Central memory CD4-positive, alpha-beta T cell (primary cell): ENCODE measurements at regions not wholly inside any gene's neighbourhood (a gene's known extent, or its start where the extent isn't known, plus 50 kb on each side); places are given as distances from the start of the nearest gene placed in this dataset.

ENCODE experiments used
- DNase-seq: peaks from one replicate; pipeline ENCODE4 v3.0.0; 2022

DNA sequence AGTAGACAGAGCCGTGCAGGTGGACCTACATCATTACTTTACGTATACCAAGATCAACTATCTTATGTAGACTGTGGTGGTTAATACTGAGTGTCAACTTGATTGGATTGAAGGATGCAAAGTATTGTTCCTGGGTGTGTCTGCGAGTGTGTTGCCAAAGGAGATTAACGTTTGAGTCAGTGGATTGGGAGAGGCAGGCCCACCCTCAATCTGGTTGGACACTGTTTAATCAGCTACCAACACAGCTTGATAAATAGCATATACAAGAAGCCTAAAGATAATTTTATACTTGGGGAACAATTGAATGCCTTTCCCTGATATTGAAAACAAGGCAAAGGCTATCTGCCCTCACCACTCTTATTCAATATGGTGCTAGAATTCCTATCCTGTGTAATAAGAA lies 604.2 kb upstream of the ZEB2 start:
- no peak for DNase-seq

DNA sequence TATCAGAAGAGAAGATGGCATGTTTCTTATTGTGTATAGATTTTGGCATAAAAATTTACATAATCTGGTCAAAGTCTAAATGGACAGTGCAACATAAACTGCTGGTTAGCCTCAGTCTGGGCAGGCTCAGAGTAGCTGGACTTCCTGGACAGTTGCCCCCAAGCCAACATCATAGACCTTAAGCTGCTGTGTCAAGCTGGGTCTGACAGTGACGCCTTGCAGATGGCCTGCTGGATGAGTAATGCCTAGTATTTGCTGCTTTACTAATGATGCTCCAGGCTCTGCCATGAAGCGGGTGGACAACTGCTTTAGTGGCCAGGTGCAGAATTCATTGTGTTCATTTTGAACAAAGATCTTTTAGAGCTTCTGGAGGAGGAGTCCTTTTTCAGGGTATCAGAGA lies 603.7 kb upstream of the ZEB2 start:
- no peak for DNase-seq

DNA sequence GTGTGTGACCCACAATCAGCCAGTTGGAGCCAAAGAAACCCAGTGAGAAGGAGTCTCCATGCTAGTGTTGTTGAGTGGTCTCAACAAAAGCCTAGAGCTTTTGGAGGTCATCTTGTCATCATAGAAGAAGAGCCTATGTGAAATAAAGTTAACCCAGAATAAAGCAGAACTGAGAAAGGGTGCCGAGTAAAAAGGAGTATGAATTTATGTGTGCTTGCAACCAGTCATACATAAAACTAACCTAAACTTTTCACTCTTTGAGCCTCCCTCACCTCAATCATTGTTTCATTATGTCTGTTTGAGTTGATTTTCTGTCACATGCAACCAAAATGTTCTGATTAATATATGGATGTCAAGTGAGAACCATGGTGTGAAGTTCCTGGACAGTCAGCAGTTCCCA lies 599.3 kb upstream of the ZEB2 start:
- DNase-seq: no peak

DNA sequence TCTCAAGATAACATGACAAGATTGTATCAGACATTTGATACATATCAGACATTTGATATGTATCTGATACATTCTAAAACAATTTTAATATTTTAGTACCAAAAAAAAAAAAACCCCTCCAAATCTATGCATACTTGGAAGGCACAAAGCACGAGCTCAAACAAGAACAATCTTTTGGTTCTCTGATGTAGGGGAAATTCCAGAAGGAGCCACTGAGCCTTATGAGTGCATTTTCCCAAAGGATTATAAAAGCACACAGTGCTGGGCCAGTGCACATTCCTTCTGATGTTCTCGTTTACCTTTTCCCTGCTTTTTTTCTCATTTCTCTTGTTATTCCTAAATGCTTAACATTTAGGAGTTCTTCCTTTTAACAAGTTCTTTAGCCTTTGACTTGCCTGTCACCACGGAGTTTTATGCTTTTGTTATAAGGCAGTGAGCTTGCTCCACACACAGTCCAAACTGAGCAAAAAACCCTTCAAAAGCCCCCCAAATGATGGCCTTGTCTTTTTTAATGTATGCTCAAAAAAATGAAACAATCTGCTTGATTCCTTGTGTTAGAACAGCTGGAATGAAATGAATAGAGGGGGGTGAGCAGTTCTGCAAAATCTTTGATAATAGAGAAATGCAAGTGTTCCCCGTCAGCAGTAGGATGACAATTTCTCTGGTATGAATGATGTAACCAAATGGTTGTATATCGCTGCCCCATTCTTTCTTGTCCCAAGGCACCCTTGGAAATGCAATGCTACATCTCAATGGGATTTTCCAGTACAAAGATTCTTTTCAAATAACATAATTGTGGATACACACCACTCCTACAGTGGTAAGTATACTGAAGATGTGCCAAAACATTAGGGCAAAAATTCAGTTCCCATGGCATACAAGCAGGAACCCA lies 597.2 kb upstream of the ZEB2 start:
- no peak for DNase-seq

DNA sequence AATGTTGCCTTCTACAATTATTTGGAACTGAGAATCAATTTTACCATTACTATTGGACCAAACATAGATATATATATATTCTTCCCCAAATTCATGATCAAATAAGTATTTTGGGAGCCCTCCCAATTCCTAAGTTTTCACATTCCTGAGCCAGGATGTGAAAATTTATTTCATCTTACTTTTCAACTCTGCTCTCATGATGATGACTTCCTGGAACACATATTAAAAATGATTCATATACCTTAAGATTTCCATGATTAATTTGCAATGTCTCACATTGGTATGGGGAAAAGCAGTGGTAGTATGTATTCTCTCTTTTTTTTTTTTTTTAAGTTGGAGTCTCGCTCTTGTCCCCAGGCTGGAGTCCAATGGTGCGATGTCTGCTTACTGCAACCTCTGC lies 596.1 kb upstream of the ZEB2 start:
- DNase-seq: no peak

DNA sequence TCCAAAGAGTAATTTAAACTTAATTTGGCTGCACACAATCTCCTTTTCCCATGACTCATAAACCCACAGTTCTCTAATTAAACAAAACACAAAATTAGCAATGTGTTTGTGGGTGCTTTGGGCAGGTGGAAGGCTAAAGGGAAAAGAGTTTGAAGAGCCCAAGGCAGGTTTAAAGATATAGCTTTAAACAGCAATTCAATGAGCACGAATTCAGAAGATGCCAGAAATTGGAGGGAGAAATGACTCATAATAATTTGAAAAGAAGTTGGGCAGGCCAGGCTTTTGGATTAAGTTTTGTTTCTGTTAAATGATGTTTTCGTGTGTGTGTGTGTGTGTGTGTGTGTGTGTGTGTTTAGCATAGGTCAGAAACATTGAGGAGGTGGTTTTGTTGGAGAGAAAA lies 594.8 kb upstream of the ZEB2 start:
- no peak for DNase-seq

DNA sequence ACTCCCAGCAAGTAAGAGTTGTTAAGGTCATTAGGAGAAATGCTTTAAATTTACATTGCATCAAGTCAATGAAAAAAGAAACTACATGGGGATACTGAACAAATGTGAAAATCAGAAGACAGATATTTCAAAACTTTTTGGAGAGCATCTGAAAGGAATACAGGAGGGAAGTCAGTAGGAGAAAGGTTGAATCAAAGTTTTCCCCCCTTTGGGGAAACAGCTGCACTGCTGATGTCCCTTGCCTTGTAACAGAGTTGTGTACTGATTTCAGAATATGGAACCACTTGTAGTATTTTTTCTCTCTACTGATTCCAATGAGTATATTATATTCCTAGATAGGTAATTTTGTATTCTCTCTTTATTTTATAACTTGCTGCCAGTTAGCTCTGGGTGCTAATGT lies 592.5 kb upstream of the ZEB2 start:
- no peak for DNase-seq

DNA sequence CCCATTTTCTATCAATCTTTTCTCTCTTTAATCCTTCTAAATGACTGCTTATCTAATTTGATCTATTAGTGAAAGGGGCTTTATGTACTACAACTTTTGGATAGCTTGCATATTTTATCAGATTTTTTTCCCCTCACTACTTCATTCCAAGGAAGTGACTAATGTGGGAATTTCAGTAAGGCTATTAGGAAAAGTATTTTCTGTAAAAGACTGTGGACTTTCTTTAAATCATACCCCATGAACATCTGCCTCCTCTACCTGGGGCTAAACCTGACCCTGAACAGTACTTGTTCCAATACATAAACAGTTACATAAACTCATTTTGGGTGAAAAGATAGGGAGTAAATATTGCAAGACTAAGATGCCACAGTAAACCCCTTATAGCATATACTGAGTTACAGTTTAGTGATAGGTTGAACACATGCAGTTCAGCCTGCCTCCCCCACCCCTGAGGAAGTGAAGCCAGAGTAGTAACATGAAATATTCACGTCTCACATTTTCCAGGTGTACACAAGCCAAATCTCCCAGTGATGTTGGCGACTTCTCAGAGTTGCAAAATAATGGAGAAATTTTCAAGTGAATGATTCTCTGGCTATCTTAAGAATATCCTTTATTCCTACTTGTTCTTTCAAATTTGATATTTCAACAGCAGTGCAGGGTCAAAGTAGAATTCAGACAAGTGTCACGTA lies 590.9 kb upstream of the ZEB2 start:
- DNase-seq: no peak

DNA sequence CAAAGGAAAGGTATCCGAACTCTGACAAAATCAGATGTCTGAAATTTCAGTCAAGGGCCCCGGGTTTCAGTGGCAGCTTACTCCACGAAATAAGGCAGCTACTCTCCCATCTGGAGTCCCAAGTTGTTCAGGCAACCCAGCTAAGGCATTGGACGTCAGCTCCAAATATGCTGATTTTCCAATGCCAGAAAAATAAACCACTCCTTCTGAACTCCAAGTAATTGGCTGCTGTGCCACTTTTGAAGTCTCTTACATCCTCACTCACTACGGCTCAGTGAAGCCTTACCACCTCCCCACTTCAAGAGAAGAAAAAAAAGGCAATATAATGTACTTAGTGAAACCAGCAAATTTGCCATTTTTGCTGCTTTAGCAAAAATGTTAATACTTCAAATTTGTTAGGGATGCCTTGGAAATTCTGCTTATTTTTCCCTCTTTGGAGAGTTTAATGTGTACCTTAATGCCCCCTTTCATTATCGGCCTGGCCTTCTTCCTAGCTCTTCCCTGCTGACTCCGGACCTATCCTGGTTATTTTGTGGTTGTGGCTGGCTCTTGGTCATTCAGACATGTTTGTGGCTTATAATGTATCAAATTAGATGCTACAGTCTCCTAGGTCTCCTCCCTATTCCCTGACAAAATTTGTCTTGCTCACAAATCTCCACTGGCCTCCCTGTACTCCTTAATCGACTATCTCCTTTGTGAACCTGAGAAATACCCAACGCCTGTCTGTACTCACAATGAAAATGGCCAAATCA lies 589.2 kb upstream of the ZEB2 start:
- no peak for DNase-seq

DNA sequence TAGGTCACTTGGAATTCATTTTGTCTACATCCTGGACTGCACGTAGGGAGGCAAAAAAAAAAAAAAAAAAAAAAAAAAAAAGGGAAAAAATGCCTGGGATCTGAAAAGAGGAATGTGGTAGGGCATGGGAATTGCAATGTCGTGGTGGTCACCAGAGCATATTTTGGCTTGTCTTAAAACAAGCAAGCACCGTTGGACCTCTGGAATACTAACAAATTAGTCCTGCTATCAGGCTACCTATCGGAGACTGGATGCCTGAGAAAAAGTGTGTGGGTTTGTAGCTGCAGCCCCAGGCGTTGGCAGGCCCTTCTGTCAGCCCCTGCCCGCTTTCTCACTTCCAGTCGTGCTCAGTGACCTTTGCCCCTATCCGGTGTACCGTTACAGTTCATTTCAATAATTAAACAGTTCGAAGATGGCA lies 588.5 kb upstream of the ZEB2 start:
- no peak for DNase-seq

DNA sequence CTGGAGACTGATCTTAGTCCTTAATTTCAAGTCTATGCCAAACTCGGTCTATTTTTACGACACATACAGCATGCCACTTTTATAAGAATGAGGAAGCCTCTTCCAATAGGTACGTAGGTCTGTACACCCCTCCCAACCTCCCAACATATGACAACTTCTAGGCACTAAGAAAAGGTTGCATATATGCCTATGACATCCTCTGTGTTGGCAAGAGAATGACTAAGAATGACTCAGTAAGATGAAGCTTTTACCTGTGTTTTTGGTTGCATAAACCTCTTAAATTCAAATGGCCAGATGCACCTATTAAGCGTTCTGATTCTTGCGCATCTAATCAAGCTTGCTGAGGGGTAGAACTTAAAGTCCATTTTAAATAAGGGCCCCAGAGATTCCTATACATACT lies 586.4 kb upstream of the ZEB2 start:
- no peak for DNase-seq

DNA sequence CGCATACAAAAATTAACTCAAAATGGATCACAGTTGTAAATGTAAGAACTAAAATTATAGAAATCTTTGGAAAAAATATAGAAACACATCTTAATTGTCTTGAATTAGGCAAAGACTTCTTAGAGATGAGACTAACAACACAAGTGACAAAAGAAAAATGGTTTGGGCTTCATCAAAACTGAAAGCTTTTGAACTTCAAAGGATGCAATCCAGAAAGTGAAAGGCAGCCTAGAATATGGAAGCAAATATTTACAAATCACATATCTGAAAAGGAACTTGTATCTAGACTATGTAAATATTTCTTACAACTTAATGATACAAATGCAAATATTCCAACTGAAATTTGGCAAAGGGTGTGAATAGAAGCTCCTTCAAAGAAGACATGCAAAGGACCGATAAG lies 582.8 kb upstream of the ZEB2 start:
- no peak for DNase-seq

DNA sequence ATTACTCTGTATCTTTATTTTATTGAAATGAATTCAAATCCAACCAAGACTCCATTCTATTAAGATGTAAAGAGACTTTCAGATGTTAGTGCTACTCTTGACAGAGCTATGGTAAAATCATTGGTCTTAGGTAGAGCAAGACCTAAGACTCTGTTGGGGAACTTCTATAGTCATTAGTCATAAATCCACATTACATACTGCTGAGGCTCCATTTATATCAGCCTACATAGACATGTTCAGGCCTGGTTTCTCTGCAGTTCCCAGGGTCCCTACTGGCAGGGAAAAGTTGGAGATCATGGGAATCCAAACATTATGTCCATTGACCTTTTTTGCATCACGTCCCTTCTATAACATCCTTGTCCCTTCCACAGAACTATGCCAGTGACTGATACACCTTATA lies 580.4 kb upstream of the ZEB2 start:
- DNase-seq: no peak

DNA sequence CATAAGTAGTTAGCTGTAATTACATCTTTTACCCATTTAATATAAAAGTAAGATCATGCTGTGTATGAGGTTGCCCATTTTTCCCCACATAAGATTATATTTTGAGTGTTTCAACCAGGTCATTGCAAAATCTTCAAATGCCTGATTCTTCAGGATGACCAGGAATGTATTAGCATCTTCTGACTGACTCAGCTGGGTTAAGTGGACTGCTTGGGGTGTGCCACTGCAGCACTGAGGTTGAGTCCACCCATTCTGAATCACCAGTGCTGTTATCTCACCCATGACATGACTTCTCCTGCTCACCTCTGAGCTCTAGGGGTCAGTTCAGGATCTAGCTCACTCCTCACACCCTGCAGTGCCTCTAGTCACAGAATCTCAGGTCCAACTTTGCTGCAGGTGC lies 576.7 kb upstream of the ZEB2 start:
- no peak for DNase-seq

DNA sequence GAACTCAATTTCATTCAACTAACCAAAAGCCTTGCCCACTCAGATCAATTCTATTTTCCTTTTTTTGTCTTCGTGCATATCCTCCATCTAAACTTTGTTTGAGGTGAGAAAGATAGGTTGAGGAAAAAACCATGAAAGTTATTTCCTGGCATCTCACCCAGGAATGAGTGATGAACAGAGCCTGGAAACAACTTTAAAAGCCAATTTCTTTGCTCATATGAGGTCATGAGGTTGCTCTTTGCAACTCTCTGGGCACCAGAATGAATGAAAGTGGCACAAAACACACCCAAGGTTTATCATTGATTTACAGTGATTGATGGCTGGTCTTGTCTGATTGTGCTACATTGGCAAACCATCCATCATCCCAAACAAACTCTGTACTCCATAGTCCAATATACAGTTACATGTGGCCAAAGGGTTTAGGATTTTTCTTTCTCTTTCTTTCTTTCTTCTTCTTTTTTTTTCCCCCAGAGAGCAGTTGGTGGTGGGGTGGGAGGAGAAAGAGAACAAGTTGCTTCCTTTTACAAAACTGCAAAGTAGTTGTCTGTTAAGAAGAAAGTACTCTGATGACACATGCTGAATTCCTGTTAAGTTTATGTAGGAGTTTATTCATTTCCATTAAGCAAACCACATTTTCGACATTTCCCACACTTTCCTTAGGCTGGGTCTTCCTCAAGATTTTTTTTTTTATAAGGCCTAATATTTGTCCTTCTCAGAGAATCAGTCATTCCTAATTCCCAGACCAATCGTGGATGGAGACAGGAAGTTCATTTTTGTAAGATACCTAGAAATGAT lies 575.9 kb upstream of the ZEB2 start:
- no peak for DNase-seq

DNA sequence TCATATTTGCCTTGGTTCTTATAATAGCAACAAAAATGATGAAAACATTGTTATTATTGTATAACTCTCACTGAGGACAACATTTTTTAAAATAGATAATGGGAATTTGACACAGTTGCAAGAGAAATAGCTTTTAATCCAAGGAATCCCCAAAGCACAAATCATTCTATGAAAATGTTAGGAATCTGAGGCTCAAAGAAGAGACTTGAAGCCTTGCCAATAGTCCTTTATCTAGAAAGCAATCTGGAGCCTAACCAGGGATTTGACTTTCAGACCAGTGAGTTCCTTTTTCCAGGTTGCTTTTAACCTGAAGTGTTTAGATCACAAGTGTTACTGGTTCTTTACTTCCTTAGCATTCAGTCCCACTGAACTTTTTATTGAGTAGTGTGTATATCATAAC lies 574.5 kb upstream of the ZEB2 start:
- DNase-seq: no peak

DNA sequence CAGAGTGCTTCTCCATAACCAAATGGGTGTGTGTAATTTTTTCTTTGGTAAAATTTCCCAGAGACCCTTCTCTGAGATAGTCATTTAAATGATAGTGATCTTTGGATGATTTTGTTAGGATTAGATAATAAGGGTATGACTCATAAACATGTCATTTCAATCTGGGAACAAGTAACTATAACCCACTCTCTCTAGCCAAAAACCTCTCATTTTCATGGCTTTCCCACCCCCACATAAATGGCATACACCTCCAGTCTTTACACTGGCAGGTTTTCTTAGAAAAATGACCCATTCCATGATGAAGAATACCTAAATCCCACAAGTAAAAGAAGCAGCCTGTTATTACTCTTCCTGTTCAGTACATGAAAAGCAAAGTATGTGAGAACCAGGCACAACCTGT lies 572.0 kb upstream of the ZEB2 start:
- no peak for DNase-seq

DNA sequence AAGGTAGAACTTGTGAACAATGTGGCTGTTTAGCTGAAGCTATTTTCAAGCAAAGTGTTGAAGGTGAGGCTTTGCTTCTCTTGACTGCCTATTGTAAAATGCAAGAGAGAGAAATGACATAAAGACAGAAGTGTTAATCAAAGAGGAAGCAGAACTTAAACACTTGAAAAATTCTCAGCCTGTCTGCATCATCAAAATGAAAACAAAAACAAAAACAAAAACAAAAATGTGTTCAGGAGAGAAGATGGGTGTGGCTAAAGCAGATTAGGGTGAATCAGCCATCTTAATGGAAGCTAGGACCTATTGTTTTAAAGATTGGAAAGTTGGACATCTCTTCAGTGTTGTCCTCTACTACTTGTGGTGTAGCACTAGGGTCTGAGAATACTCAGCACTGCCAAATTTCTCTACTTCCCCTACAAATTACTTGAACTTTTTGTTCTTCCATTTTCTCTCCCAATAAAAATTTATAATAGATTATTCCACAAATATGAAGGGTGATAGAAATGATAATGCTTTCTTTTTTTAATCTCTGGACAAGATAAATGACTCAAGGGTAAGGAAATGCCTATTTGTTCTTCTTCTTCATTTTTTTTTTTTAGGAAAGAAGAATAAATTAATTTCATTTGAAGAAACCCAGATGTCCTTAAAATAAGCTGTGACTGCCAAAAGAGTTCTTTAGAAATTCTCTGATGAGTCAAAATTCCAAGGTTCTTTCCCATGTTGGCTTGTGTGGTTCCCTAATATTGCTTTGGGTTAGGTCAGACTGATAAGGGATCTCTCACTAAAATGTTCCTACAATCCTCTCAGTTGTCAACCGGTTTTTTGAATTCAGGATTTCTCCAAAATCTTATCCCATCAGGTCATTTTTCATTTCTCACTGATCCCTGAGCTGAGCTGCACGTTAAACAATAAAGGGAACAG lies 571.2 kb upstream of the ZEB2 start:
- no peak for DNase-seq

DNA sequence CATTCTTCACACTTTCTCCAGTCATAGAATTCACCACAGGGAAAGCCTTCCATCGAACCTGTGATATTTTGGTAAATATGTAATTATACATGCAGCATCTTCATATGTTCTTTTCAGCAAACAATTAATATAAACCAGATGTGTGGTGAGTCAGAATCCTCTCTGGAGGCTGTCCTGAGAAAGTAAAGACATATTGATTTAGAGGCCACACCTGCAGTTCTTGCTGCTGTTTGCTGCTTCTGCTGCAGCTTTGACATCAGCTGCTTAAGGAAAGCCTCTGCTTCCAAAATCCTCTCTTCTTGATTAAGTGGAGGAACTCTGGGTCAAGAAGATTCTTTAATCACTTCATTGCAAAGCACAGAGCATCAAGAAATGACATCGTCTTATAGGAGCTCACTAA lies 568.8 kb upstream of the ZEB2 start:
- DNase-seq: no peak

DNA sequence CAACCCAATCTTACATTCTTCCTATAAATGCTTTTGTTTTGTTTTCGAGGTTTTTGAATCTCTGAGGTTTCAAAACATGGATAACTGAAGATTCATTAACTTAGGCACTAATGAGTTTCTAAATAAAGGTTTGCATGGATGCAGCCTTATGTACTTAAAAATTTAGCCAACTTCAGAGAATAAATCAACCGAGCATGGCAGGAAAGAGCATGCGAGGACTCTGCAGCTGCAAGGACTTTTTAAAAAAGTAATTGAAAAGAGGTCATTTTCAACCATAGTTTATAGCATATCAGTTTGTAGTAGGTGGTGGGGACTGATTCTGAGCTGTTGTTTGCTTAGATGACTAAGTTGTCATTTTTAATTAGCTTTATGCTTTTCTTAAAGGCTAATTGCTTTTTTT lies 567.0 kb upstream of the ZEB2 start:
- no peak for DNase-seq

DNA sequence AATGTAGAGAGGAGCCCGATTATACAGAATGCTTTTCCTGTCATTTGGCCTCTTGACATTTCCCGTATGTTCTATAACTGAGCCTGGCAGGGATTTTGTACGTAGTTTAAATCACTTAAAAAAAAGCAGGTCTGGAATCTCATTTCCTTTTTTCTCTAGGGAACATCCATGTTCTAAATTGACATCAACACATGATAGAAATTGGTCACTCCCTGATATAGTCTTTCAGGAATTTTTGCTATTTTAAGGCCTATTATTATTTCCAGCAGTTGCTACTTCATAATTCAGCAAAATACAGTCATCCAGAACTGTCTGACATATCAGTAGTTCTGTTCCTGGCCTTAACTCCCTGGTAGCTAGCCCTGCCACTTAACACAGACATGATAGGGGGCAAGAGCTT lies 565.7 kb upstream of the ZEB2 start:
- DNase-seq: no peak

DNA sequence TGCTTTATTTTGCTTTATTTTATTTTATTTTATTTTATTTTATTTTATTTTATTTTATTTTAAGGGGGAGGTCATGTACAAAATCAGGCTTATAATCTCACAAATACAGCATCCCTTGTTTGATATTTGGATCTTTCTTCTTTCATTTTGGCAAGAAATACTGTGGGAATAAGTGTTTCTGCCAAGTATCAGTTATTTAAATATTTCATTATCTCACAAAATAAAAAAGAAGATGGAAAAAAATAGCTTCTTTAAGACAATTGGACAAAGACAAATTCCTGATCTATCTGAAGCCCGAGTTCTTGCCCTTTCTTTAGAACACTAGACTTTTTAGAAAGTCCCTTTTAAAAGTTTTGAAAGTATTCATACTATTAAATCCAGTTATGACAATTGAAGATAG lies 560.5 kb upstream of the ZEB2 start:
- no peak for DNase-seq
